ENCODE measurements at regions not wholly inside any gene's neighbourhood (a gene's known extent, or its start where the extent isn't known, plus 50 kb on each side); places are given as distances from the start of the nearest gene placed in this dataset.

- DNase-seq (ENCODE audit: low read depth, low spot score) = no peak
- H3K4me3 ChIP-seq (ENCODE audit: low read depth, low read length) = no peak overlapping the region
- no peak for TF ChIP-seq CTCF (IDR thresholded peaks at IDR 0.05; ENCODE audit: low read depth, low read length)
- in situ Hi-C loops (cut with HindIII; ENCODE audit: low sequenced_read_pairs) = no loop called here
Observed at GRCh38 chr12:81976661-81977060, 217.5 kb upstream of the PPFIA2 start.

- no peak for TF ChIP-seq CTCF (IDR thresholded peaks at IDR 0.05; ENCODE audit: low read depth, low read length)
- no peak for DNase-seq (ENCODE audit: low read depth, low spot score)
- in situ Hi-C loops (cut with HindIII; ENCODE audit: low sequenced_read_pairs) = no loop called here
- no peak overlapping the region for H3K4me3 ChIP-seq (ENCODE audit: low read depth, low read length)
Observed at GRCh38 chr12:81974762-81975161, 215.6 kb upstream of the PPFIA2 start.

GRCh38 chr12:81968421-81968820 is 209.3 kb upstream of the PPFIA2 start:
- H3K4me3 ChIP-seq (ENCODE audit: low read depth, low read length) = no peak overlapping the region
- DNase-seq (ENCODE audit: low read depth, low spot score) = no peak
- in situ Hi-C loops (cut with HindIII; ENCODE audit: low sequenced_read_pairs) = no loop called here
- no peak for TF ChIP-seq CTCF (IDR thresholded peaks at IDR 0.05; ENCODE audit: low read depth, low read length)

- no peak for DNase-seq (ENCODE audit: low read depth, low spot score)
- no peak overlapping the region for H3K4me3 ChIP-seq (ENCODE audit: low read depth, low read length)
- in situ Hi-C loops (cut with HindIII; ENCODE audit: low sequenced_read_pairs) = no loop called here
- TF ChIP-seq CTCF (IDR thresholded peaks at IDR 0.05; ENCODE audit: low read depth, low read length) = no peak
Observed at GRCh38 chr12:81963636-81964035, 204.5 kb upstream of the PPFIA2 start.

- in situ Hi-C loops (cut with HindIII; ENCODE audit: low sequenced_read_pairs) = no loop called here
- no peak for TF ChIP-seq CTCF (IDR thresholded peaks at IDR 0.05; ENCODE audit: low read depth, low read length)
- no peak overlapping the region for H3K4me3 ChIP-seq (ENCODE audit: low read depth, low read length)
- no peak for DNase-seq (ENCODE audit: low read depth, low spot score)
Observed at GRCh38 chr12:81963026-81963425, 203.9 kb upstream of the PPFIA2 start.

- no peak overlapping the region for H3K4me3 ChIP-seq (ENCODE audit: low read depth, low read length)
- no peak for TF ChIP-seq CTCF (IDR thresholded peaks at IDR 0.05; ENCODE audit: low read depth, low read length)
- in situ Hi-C loops (cut with HindIII; ENCODE audit: low sequenced_read_pairs) = no loop called here
- no peak for DNase-seq (ENCODE audit: low read depth, low spot score)
Observed at GRCh38 chr12:81962126-81962856, 203.1 kb upstream of the PPFIA2 start.
